H1 (cell line): ENCODE measurements at regions not wholly inside any gene's neighbourhood (a gene's known extent, or its start where the extent isn't known, plus 50 kb on each side); places are given as distances from the start of the nearest gene placed in this dataset.

Source experiments
- CTCF ChIA-PET: fragments of 300-600 bp; sonication (Branson Sonifier 250); formaldehyde crosslinking; loops from one replicate; lab custom pipeline; 2021; ENCODE audit not compliant: partially characterized antibody; lab: Charles Lee
- POLR2A ChIA-PET: fragments of 300-600 bp; sonication (Branson Sonifier 250); formaldehyde crosslinking; loops from one replicate; lab custom pipeline; 2021; ENCODE audit warnings: inconsistent platforms; ENCODE audit not compliant: partially characterized antibody; lab: Charles Lee
- DNase-seq, 2 experiments: peaks; one replicate each; pipeline versions ENCODE4 v3.0.0 to v3.0.0-alpha.2; 2010 to 2022; ENCODE audit warnings: low spot score in 2 of 2, low read depth in 1 of 2, mixed read lengths in 1 of 2
- FAIRE-seq: peaks from 2 replicates; lab custom pipeline; 2011; peaks lifted over from hg19 to GRCh38; lab: Jason Lieb, UNC
- H2AFZ ChIP-seq: 2 replicates; pipeline ENCODE4 v1.8.1; 2012; ENCODE audit warnings: low read length, inconsistent platforms
- H2AK5ac ChIP-seq: 2 replicates; pipeline ENCODE4 v1.6.1; 2013; ENCODE audit warnings: low read depth, low read length
- H2BK120ac ChIP-seq: replicated peaks from 2 replicates; pipeline ENCODE3; 2013; ENCODE audit warnings: low read depth, low read length, inconsistent platforms
- H2BK12ac ChIP-seq: 2 replicates; pipeline ENCODE4 v1.6.1; 2013; ENCODE audit warnings: low read depth, low read length
- H2BK15ac ChIP-seq: 2 replicates; pipeline ENCODE4 v1.6.1; 2013; ENCODE audit warnings: low read length
- H2BK20ac ChIP-seq: 2 replicates; pipeline ENCODE4 v1.6.1; 2013; ENCODE audit warnings: low read length
- H2BK5ac ChIP-seq: 2 replicates; pipeline ENCODE4 v1.6.1; 2013; ENCODE audit warnings: low read depth, low read length
- H3K14ac ChIP-seq: 2 replicates; pipeline ENCODE4 v1.6.1; 2013; ENCODE audit warnings: inconsistent platforms; ENCODE audit not compliant: insufficient read length
- H3K18ac ChIP-seq: 2 replicates; pipeline ENCODE4 v1.6.1; 2013; ENCODE audit warnings: low read length; ENCODE audit errors: extremely low read depth
- H3K23ac ChIP-seq: 2 replicates; pipeline ENCODE4 v1.6.1; 2013; ENCODE audit warnings: inconsistent platforms; ENCODE audit not compliant: insufficient read length
- H3K23me2 ChIP-seq: 2 replicates; pipeline ENCODE4 v1.6.1; 2013; ENCODE audit warnings: low read depth, low read length
- H3K27ac ChIP-seq: 2 replicates; pipeline ENCODE4 v1.6.1; 2011; ENCODE audit warnings: low read depth, low read length, inconsistent platforms
- H3K27me3 ChIP-seq, 4 experiments: replicated peaks in 1 of 4; 1 replicate in 1 of 4; 2 replicates in 3 of 4; pipeline versions ENCODE4 v1.6.1 to v1.8.1; 2011 to 2013; ENCODE audit warnings: low read length in 3 of 4, mild to moderate bottlenecking in 3 of 4, inconsistent platforms in 2 of 4, mixed read lengths in 2 of 4, moderate library complexity in 1 of 4; ENCODE audit not compliant: control insufficient read depth in 3 of 4, insufficient read depth in 3 of 4; ENCODE audit errors: extremely low read depth in 1 of 4
- H3K36me3 ChIP-seq, 4 experiments: 2 replicates each; pipeline versions ENCODE4 v1.6.1 to v1.8.1; 2011 to 2013; ENCODE audit warnings: mild to moderate bottlenecking in 4 of 4, low read length in 3 of 4, moderate library complexity in 2 of 4, control low read depth in 1 of 4, inconsistent platforms in 1 of 4; ENCODE audit not compliant: insufficient read depth in 4 of 4, control insufficient read depth in 2 of 4
- H3K4ac ChIP-seq: replicated peaks from 2 replicates; pipeline ENCODE3; 2013; ENCODE audit warnings: low read length, low read depth, mixed read lengths, inconsistent platforms; ENCODE audit not compliant: insufficient read length
- H3K4me1 ChIP-seq, 4 experiments: replicated peaks in 1 of 4; 1 replicate in 1 of 4; 2 replicates in 3 of 4; pipeline versions ENCODE4 v1.6.1 to v1.8.1; 2011 to 2013; ENCODE audit warnings: low read length in 3 of 4, inconsistent platforms in 2 of 4, mixed read lengths in 1 of 4; ENCODE audit not compliant: insufficient read depth in 4 of 4, control insufficient read depth in 3 of 4
- H3K4me2 ChIP-seq, 2 experiments: 2 replicates each; pipeline versions ENCODE4 v1.6.1 to v1.8.1; 2011 to 2013; ENCODE audit warnings: low read depth in 2 of 2, low read length in 2 of 2, control low read depth in 1 of 2, inconsistent platforms in 1 of 2, mild to moderate bottlenecking in 1 of 2; ENCODE audit not compliant: insufficient read depth in 1 of 2
- H3K4me3 ChIP-seq, 4 experiments: fragments of 200-600, 300-600 bp in 1 of 4; sonication (generic), shearing (Covaris generic), sonication (Bioruptor Twin) in 1 of 4; 2 replicates each; pipeline versions ENCODE4 v1.5.1 to v1.8.1; 2011 to 2016; ENCODE audit warnings: low read length in 4 of 4, low read depth in 3 of 4, control low read depth in 2 of 4, inconsistent platforms in 2 of 4, mild to moderate bottlenecking in 2 of 4, mixed read lengths in 1 of 4, moderate library complexity in 1 of 4; ENCODE audit not compliant: insufficient read depth in 2 of 4; ENCODE audit errors: extremely low read depth in 1 of 4
- H3K56ac ChIP-seq: replicated peaks from 2 replicates; pipeline ENCODE3; 2013; ENCODE audit warnings: low read depth, mild to moderate bottlenecking, mixed read lengths, low read length, inconsistent platforms; ENCODE audit not compliant: insufficient read length
- H3K79me1 ChIP-seq: 2 replicates; pipeline ENCODE4 v1.6.1; 2013; ENCODE audit warnings: low read depth, low read length, control low read depth
- H3K79me2 ChIP-seq, 2 experiments: 2 replicates each; pipeline versions ENCODE4 v1.6.1 to v1.8.1; 2012 to 2013; ENCODE audit warnings: low read length in 2 of 2, mild to moderate bottlenecking in 2 of 2, inconsistent platforms in 1 of 2; ENCODE audit not compliant: insufficient read depth in 2 of 2, control insufficient read depth in 1 of 2
- H3K9ac ChIP-seq, 4 experiments: replicated peaks in 1 of 4; 1 replicate in 1 of 4; 2 replicates in 3 of 4; pipeline versions ENCODE4 v1.6.1 to v1.8.1; 2011 to 2013; ENCODE audit warnings: low read depth in 3 of 4, low read length in 3 of 4, control low read depth in 2 of 4, mild to moderate bottlenecking in 2 of 4, moderate library complexity in 2 of 4, inconsistent platforms in 1 of 4; ENCODE audit errors: extremely low read depth in 1 of 4
- H3K9me3 ChIP-seq, 2 experiments: 2 replicates each; pipeline versions ENCODE4 v1.6.1 to v1.8.1; 2012 to 2013; ENCODE audit warnings: mild to moderate bottlenecking in 2 of 2, moderate library complexity in 2 of 2, control low read depth in 1 of 2, inconsistent platforms in 1 of 2, low read depth in 1 of 2, low read length in 1 of 2, mixed read lengths in 1 of 2; ENCODE audit not compliant: insufficient read depth in 2 of 2
- H4K20me1 ChIP-seq, 2 experiments: replicated peaks in 1 of 2; 2 replicates each; pipeline versions ENCODE3 to v1.8.1; 2011 to 2013; ENCODE audit warnings: inconsistent platforms in 2 of 2, low read length in 2 of 2, mild to moderate bottlenecking in 1 of 2; ENCODE audit not compliant: insufficient read depth in 2 of 2, control insufficient read depth in 1 of 2
- H4K5ac ChIP-seq: 2 replicates; pipeline ENCODE4 v1.6.1; 2013; ENCODE audit warnings: low read length, low read depth, mixed read lengths, inconsistent platforms; ENCODE audit not compliant: insufficient read length
- H4K8ac ChIP-seq: 2 replicates; pipeline ENCODE4 v1.8.0; 2013; ENCODE audit warnings: mild to moderate bottlenecking, moderate library complexity, low read length, inconsistent platforms; ENCODE audit not compliant: insufficient read depth; ENCODE audit errors: extremely low read depth
- H4K91ac ChIP-seq: replicated peaks from 2 replicates; pipeline ENCODE3; 2013; ENCODE audit warnings: low read length, mixed read lengths, inconsistent platforms; ENCODE audit not compliant: insufficient read length
- MAFK ChIP-seq: IDR thresholded peaks from 2 replicates; pipeline ENCODE4 v1.6.1; 2012; ENCODE audit warnings: low read depth, mild to moderate bottlenecking, improper control_type of control experiment, low read length
- NRF1 ChIP-seq: IDR thresholded peaks from 2 replicates; pipeline ENCODE4 v1.6.1; 2011; ENCODE audit warnings: mild to moderate bottlenecking, low read depth, low read length, improper control_type of control experiment

- Histone ChIP-seq H4K5ac (no peak overlapping the region), H2BK20ac (no peak overlapping the region), H3K18ac (no peak overlapping the region), H3K36me3 (no peaks in the 10 kb centered on the region), H3K79me1 (no peaks in the 10 kb centered on the region), H2BK5ac (no peak overlapping the region), H4K91ac (no peak overlapping the region), H3K79me2 (no peaks in the 10 kb centered on the region), H4K20me1 (no peaks in the 10 kb centered on the region), H3K27ac (no peak overlapping the region), H3K23ac (no peak overlapping the region), H2BK120ac (no peak overlapping the region), H3K9me3 (no peaks in the 10 kb centered on the region), H3K9ac (no peak overlapping the region), H3K56ac (no peak overlapping the region), H3K23me2 (peaks cover 1% of the 10 kb centered on the region; the same call in 1 of the 2 replicates), H2AK5ac (no peak overlapping the region), H3K14ac (no peak overlapping the region), H3K4me2 (no peak overlapping the region), H2BK15ac (no peak overlapping the region), H2BK12ac (no peak overlapping the region), H3K4me1 (no peaks in the 10 kb centered on the region), H3K27me3 (no peaks in the 10 kb centered on the region), H2AFZ (no peak overlapping the region), H3K4ac (no peak overlapping the region), H3K4me3 (no peak overlapping the region), H4K8ac (no peak overlapping the region)
- ChIA-PET POLR2A (no interaction called here), CTCF (no interaction called here)
- no peak for TF ChIP-seq NRF1
- TF ChIP-seq MAFK = peak; percentile 68
- FAIRE-seq (no peak), DNase-seq (no peak)
Measured at GRCh38 chr2:76558157-76558556, 847.4 kb upstream of the GCFC2 start.
